OCI-LY1 (cell line): ENCODE measurements at regions not wholly inside any gene's neighbourhood (a gene's known extent, or its start where the extent isn't known, plus 50 kb on each side); places are given as distances from the start of the nearest gene placed in this dataset.

Experiments
- H2AFZ ChIP-seq: fragments of 200-600 bp; sonication (generic), shearing (Covaris generic); 2 replicates; pipeline ENCODE4 v1.6.0; 2014; ENCODE audit warnings: antibody characterized with exemption, mild to moderate bottlenecking, low read length
- H3F3A ChIP-seq: fragments of 200-600 bp; sonication (generic), shearing (Covaris generic); 2 replicates; pipeline ENCODE4 v1.6.0; 2014; ENCODE audit warnings: mild to moderate bottlenecking, antibody characterized with exemption, low read length, moderate library complexity; ENCODE audit not compliant: insufficient read depth
- H3K27ac ChIP-seq: fragments of 200-600 bp; sonication (generic); 2 replicates; pipeline ENCODE4 v1.5.1; 2014; ENCODE audit warnings: low read length, mixed run types, mild to moderate bottlenecking, low read depth; ENCODE audit not compliant: poor library complexity, severe bottlenecking
- H3K27me3 ChIP-seq: fragments of 200-600 bp; sonication (generic); 2 replicates; pipeline ENCODE4 v1.6.0; 2014; ENCODE audit warnings: antibody characterized with exemption, mild to moderate bottlenecking, low read length, moderate library complexity; ENCODE audit not compliant: insufficient read depth
- H3K36me3 ChIP-seq: fragments of 200-600 bp; sonication (generic); 2 replicates; pipeline ENCODE4 v1.6.1; 2014; ENCODE audit warnings: mild to moderate bottlenecking, antibody characterized with exemption, low read length, moderate library complexity, mixed read lengths; ENCODE audit not compliant: insufficient read depth
- H3K4me1 ChIP-seq: fragments of 200-600 bp; sonication (generic); 2 replicates; pipeline ENCODE4 v1.5.1; 2014; ENCODE audit warnings: mild to moderate bottlenecking, low read length, moderate library complexity; ENCODE audit not compliant: insufficient read depth, severe bottlenecking
- H3K4me2 ChIP-seq: fragments of 200-600 bp; sonication (generic), shearing (Covaris generic); 2 replicates; pipeline ENCODE4 v1.6.1; 2014; ENCODE audit warnings: low read length
- H3K4me3 ChIP-seq: fragments of 200-600 bp; sonication (generic); 2 replicates; pipeline ENCODE4 v1.5.1; 2014; ENCODE audit warnings: low read length, low read depth, mild to moderate bottlenecking, mixed read lengths; ENCODE audit not compliant: poor library complexity, severe bottlenecking
- H3K79me2 ChIP-seq: fragments of 200-600 bp; shearing (Covaris generic); 2 replicates; pipeline ENCODE4 v1.6.1; 2016; ENCODE audit warnings: mixed run types, low read length, mixed read lengths; ENCODE audit not compliant: insufficient read depth
- H3K9ac ChIP-seq: fragments of 200-600 bp; sonication (generic), shearing (Covaris generic); 2 replicates; pipeline ENCODE4 v1.6.1; 2014; ENCODE audit warnings: mild to moderate bottlenecking, low read length, mixed read lengths
- H3K9me2 ChIP-seq: fragments of 200-600 bp; sonication (generic), shearing (Covaris generic); 2 replicates; pipeline ENCODE4 v1.6.1; 2014; ENCODE audit warnings: low read depth, mild to moderate bottlenecking, low read length, mixed read lengths
- H3K9me3 ChIP-seq: fragments of 200-600 bp; shearing (Covaris generic); 2 replicates; pipeline ENCODE4 v1.6.1; 2014; ENCODE audit warnings: low read length, mixed read lengths
- H4K20me1 ChIP-seq: fragments of 200-600 bp; sonication (generic), shearing (Covaris generic); 2 replicates; pipeline ENCODE4 v1.6.0; 2016; ENCODE audit warnings: mild to moderate bottlenecking, low read length; ENCODE audit not compliant: insufficient read depth
- EZH2 ChIP-seq: fragments of 200-600 bp; sonication (generic), shearing (Covaris generic); IDR thresholded peaks from 2 replicates; pipeline ENCODE4 v1.8.0; 2017; ENCODE audit warnings: borderline replicate concordance, mixed run types, mild to moderate bottlenecking, antibody characterized with exemption, low read length, moderate library complexity, mixed read lengths
- TF ChIP-seq, protein P1 (sequence below): fragments of 200-600 bp; sonication (generic), shearing (Covaris generic); IDR thresholded peaks from 2 replicates; pipeline ENCODE4 v1.5.1; 2017; ENCODE audit warnings: mild to moderate bottlenecking, antibody characterized with exemption, low read length, moderate library complexity, mixed read lengths

DNA sequence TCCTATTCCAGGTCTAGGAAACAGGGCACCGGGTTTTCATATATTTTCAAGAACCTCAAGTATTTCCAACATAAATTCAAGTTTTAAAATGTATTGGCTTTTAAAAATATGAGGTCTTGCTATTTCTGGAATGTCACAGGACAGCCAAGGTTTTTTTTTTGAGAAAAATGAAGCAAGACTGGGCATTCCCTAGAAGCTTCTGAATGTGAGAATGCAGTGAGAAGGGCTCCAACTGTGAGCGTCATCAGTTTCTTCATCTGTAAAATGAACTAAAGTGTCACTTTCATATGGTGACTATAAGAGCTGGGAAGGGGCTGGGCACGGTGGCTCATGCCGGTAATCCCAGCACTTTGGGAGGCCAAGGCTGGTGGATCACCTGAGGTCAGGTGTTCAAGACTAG is 455.8 kb upstream of the MAF start:
- no peak overlapping the region for H3K27ac ChIP-seq
- no peaks in the 10 kb centered on the region for H3K79me2 ChIP-seq
- no peaks in the 10 kb centered on the region for H4K20me1 ChIP-seq
- TF ChIP-seq, protein P1, sequence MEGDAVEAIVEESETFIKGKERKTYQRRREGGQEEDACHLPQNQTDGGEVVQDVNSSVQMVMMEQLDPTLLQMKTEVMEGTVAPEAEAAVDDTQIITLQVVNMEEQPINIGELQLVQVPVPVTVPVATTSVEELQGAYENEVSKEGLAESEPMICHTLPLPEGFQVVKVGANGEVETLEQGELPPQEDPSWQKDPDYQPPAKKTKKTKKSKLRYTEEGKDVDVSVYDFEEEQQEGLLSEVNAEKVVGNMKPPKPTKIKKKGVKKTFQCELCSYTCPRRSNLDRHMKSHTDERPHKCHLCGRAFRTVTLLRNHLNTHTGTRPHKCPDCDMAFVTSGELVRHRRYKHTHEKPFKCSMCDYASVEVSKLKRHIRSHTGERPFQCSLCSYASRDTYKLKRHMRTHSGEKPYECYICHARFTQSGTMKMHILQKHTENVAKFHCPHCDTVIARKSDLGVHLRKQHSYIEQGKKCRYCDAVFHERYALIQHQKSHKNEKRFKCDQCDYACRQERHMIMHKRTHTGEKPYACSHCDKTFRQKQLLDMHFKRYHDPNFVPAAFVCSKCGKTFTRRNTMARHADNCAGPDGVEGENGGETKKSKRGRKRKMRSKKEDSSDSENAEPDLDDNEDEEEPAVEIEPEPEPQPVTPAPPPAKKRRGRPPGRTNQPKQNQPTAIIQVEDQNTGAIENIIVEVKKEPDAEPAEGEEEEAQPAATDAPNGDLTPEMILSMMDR: no peak
- H3K4me2 ChIP-seq: no peak overlapping the region
- H3K4me3 ChIP-seq: no peak overlapping the region
- no peak overlapping the region for H3K9ac ChIP-seq
- H3K9me2 ChIP-seq: no peaks in the 10 kb centered on the region
- no peaks in the 10 kb centered on the region for H3K4me1 ChIP-seq
- H3F3A ChIP-seq: no peaks in the 10 kb centered on the region
- no peak overlapping the region for H2AFZ ChIP-seq
- no peaks in the 10 kb centered on the region for H3K27me3 ChIP-seq
- H3K9me3 ChIP-seq: no peaks in the 10 kb centered on the region
- H3K36me3 ChIP-seq: no peaks in the 10 kb centered on the region

DNA sequence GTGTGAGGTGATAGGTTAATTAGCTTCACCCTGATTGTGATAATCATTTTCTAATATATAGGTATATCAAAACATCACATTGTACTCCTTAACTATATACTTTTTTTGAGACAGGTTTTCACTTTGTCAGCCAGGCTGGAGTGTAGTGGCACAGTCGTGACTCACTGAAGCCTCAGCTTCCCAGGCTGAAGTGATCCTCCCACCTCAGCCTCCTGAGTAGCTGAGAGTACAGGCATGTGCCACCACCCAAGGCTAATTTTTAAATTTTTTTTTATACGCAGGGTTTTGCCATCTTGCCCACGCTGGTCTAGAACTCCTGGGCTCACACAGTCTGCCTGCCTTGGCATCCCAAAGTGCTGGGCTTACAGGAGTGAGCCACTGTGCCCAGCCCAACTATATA is 455.3 kb upstream of the MAF start:
- H3F3A ChIP-seq: no peaks in the 10 kb centered on the region
- no peaks in the 10 kb centered on the region for H3K79me2 ChIP-seq
- H2AFZ ChIP-seq: no peak overlapping the region
- H3K27ac ChIP-seq: no peak overlapping the region
- H3K4me3 ChIP-seq: no peak overlapping the region
- H3K9me2 ChIP-seq: no peaks in the 10 kb centered on the region
- H3K9me3 ChIP-seq: no peaks in the 10 kb centered on the region
- H4K20me1 ChIP-seq: no peaks in the 10 kb centered on the region
- H3K9ac ChIP-seq: no peak overlapping the region
- H3K36me3 ChIP-seq: no peaks in the 10 kb centered on the region
- no peak overlapping the region for H3K4me2 ChIP-seq
- no peaks in the 10 kb centered on the region for H3K4me1 ChIP-seq
- no peaks in the 10 kb centered on the region for H3K27me3 ChIP-seq
- TF ChIP-seq, protein P1: no peak
- no peak for TF ChIP-seq EZH2

DNA sequence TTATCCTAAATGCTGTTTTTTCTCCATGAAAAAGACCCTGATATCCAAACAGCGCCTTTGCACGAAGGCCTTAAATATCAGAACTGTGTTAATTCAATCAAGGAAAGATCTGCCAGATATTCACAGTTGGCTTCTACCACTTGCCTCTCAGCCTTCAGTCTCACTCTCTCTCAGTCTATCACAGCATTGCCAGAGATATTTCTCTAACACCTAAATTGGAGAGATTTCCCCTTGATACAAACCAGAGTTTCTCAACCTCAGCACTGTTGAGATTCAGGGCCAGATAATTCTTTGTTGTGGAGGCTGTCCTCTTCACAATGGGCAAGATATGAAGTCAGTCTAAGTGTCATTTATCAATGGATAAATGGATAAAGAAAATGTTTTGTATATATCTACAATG is 454.1 kb upstream of the MAF start:
- H3K27me3 ChIP-seq: no peaks in the 10 kb centered on the region
- no peaks in the 10 kb centered on the region for H3F3A ChIP-seq
- H3K27ac ChIP-seq: no peak overlapping the region
- TF ChIP-seq EZH2: no peak
- TF ChIP-seq, protein P1: no peak
- H3K9me2 ChIP-seq: no peaks in the 10 kb centered on the region
- no peak overlapping the region for H2AFZ ChIP-seq
- no peaks in the 10 kb centered on the region for H3K4me1 ChIP-seq
- H3K4me3 ChIP-seq: no peak overlapping the region
- no peaks in the 10 kb centered on the region for H4K20me1 ChIP-seq
- no peak overlapping the region for H3K4me2 ChIP-seq
- no peaks in the 10 kb centered on the region for H3K36me3 ChIP-seq
- no peaks in the 10 kb centered on the region for H3K79me2 ChIP-seq
- H3K9ac ChIP-seq: no peak overlapping the region
- H3K9me3 ChIP-seq: no peaks in the 10 kb centered on the region
